ENCODE measurements at regions not wholly inside any gene's neighbourhood (a gene's known extent, or its start where the extent isn't known, plus 50 kb on each side); places are given as distances from the start of the nearest gene placed in this dataset.

DNA sequence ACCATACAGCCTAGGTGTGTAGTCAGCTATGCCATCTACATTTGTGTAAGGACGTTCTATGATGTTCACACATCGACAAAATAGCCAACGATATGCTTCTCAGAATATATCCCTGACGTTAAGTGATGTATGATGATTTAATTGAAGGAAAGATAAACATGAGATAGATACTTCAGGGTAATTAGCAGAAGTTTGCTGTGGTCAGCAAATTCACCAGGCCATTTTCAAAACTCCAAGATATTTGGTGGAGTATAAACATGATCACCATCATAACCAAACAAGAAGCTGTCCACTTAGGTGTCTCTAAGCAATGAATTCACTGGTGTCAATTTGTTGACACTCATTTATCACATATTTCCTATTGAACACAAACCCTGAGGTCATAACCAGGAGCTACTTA, 885.6 kb upstream of the NR2F2 start:
- TF ChIP-seq, protein P1, sequence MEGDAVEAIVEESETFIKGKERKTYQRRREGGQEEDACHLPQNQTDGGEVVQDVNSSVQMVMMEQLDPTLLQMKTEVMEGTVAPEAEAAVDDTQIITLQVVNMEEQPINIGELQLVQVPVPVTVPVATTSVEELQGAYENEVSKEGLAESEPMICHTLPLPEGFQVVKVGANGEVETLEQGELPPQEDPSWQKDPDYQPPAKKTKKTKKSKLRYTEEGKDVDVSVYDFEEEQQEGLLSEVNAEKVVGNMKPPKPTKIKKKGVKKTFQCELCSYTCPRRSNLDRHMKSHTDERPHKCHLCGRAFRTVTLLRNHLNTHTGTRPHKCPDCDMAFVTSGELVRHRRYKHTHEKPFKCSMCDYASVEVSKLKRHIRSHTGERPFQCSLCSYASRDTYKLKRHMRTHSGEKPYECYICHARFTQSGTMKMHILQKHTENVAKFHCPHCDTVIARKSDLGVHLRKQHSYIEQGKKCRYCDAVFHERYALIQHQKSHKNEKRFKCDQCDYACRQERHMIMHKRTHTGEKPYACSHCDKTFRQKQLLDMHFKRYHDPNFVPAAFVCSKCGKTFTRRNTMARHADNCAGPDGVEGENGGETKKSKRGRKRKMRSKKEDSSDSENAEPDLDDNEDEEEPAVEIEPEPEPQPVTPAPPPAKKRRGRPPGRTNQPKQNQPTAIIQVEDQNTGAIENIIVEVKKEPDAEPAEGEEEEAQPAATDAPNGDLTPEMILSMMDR (IDR thresholded peaks at IDR 0.05): no peak
- TF ChIP-seq POLR2A (IDR thresholded peaks at IDR 0.05): no peak

Data from body of pancreas (tissue), 4 donors.